ENCODE measurements at regions not wholly inside any gene's neighbourhood (a gene's known extent, or its start where the extent isn't known, plus 50 kb on each side); places are given as distances from the start of the nearest gene placed in this dataset.
"Not testable (repeated sequence)": the region's sequence is repeated elsewhere in the genome, so short reads cannot be mapped to it uniquely, and the experiment has no call there.

GRCh38 chrX:39426101-39426500 is 624.8 kb downstream of the MID1IP1 start:
- WGBS (ENCODE audit: insufficient coverage, low lambda C conversion rate) = no CpG with 5 or more reads among the region's 6 CpGs
- H3K4me1 ChIP-seq (ENCODE audit: control insufficient read depth, insufficient read depth, low read length) = no peaks in the 10 kb centered on the region
- H3K4me3 ChIP-seq (ENCODE audit: low read length) = no peak overlapping the region
- H3K9me3 ChIP-seq (ENCODE audit: control insufficient read depth, low read depth, low read length) = no peaks in the 10 kb centered on the region
- H3K27ac ChIP-seq (ENCODE audit: low read length) = no peak overlapping the region
- no peak for DNase-seq
- H3K36me3 ChIP-seq (ENCODE audit: control insufficient read depth, insufficient read depth, low read length) = no peaks in the 10 kb centered on the region
- H3K27me3 ChIP-seq (ENCODE audit: control insufficient read depth, insufficient read depth, low read length) = no peaks in the 10 kb centered on the region

DNA sequence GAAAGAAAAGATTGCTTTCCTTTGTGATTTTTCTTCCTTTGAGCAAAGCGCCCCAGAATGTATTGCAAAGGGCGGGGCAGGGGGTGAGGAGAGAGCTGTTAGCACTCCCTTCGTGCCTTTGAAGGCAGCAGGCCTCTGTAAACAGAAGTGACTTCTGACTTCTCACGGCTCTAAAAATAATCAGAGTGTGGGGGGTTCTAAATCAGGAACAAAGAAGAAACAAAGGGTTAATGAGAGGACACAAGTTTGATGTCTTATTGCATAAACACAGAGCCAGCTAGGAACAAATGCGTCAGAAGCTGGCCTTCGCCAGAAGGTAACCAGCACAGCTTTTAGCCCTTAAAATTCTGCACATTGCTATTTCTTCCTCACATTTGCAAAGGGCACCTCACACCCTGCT is 626.2 kb downstream of the MID1IP1 start:
- Histone ChIP-seq H3K9me3 (ENCODE audit: control insufficient read depth, low read depth, low read length) (no peaks in the 10 kb centered on the region), H3K36me3 (ENCODE audit: control insufficient read depth, insufficient read depth, low read length) (no peaks in the 10 kb centered on the region), H3K4me1 (ENCODE audit: control insufficient read depth, insufficient read depth, low read length) (peaks cover 10% of the 10 kb centered on the region), H3K4me3 (ENCODE audit: low read length) (no peak overlapping the region), H3K27me3 (ENCODE audit: control insufficient read depth, insufficient read depth, low read length) (no peaks in the 10 kb centered on the region), H3K27ac (ENCODE audit: low read length) (no peak overlapping the region)
- no CpG with 5 or more reads among the region's 6 CpGs for WGBS (ENCODE audit: insufficient coverage, low lambda C conversion rate)
- no peak for DNase-seq

DNA sequence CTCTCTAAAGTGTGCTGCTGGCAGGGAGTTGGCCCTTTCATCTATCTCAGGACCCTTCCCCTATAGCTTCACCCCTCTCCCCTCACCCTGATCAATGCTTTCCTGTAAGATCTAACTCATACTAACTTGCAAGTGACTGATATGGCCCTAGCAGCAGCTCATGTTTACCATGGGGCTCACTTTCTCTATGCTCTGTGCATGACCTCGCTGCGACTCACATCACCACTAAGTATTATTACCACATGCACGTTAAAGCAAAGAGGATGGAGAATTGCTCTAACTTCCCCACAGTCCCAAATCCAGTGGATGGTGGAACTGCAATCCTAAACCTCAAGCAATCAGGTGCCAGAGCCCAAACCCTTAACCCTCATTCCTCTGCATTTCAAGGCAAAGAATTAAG is 626.6 kb downstream of the MID1IP1 start:
- no peaks in the 10 kb centered on the region for H3K36me3 ChIP-seq (ENCODE audit: control insufficient read depth, insufficient read depth, low read length)
- H3K27ac ChIP-seq (ENCODE audit: low read length) = no peak overlapping the region
- WGBS (ENCODE audit: insufficient coverage, low lambda C conversion rate) = no CpG with 5 or more reads among the region's 3 CpGs
- H3K27me3 ChIP-seq (ENCODE audit: control insufficient read depth, insufficient read depth, low read length) = no peaks in the 10 kb centered on the region
- peaks cover 14% of the 10 kb centered on the region for H3K4me1 ChIP-seq (ENCODE audit: control insufficient read depth, insufficient read depth, low read length)
- no peak overlapping the region for H3K4me3 ChIP-seq (ENCODE audit: low read length)
- no peak for DNase-seq
- H3K9me3 ChIP-seq (ENCODE audit: control insufficient read depth, low read depth, low read length) = no peaks in the 10 kb centered on the region

DNA sequence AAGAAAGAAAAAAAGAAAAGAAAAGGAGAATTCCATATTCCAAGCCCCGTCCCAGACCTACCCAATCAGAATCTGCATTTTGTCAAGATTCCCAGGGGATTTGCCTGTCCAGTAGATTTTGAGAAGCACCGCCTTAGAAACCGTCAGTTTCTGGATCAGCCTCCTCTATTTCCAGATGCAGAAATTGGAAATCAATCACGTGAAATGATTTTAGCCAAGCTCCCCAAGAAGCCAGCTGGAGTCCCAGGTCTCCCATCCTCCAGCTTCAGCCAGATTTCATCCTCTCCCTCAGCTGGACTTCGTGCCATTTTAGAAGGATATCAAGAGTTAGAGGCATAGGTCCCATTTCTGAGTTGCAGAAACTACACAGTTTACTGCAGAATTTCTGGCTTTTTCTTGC is 629.3 kb downstream of the MID1IP1 start:
- Histone ChIP-seq H3K4me1 (ENCODE audit: control insufficient read depth, insufficient read depth, low read length) (peaks cover 19% of the 10 kb centered on the region), H3K9me3 (ENCODE audit: control insufficient read depth, low read depth, low read length) (no peaks in the 10 kb centered on the region), H3K4me3 (ENCODE audit: low read length) (no peak overlapping the region), H3K27me3 (ENCODE audit: control insufficient read depth, insufficient read depth, low read length) (no peaks in the 10 kb centered on the region), H3K36me3 (ENCODE audit: control insufficient read depth, insufficient read depth, low read length) (no peaks in the 10 kb centered on the region), H3K27ac (ENCODE audit: low read length) (no peak overlapping the region)
- no peak for DNase-seq
- WGBS (ENCODE audit: insufficient coverage, low lambda C conversion rate) = no CpG with 5 or more reads among the region's 5 CpGs

- WGBS (ENCODE audit: insufficient coverage, low lambda C conversion rate) = no CpG with 5 or more reads among the region's 2 CpGs
- DNase-seq = peak in 1 of 2 donors; percentile 39
- peak overlapping the region; percentile 12 for H3K27ac ChIP-seq (ENCODE audit: low read length)
- H3K4me1 ChIP-seq (ENCODE audit: control insufficient read depth, insufficient read depth, low read length) = peaks cover 19% of the 10 kb centered on the region
- H3K9me3 ChIP-seq (ENCODE audit: control insufficient read depth, low read depth, low read length) = no peaks in the 10 kb centered on the region
- no peaks in the 10 kb centered on the region for H3K36me3 ChIP-seq (ENCODE audit: control insufficient read depth, insufficient read depth, low read length)
- no peaks in the 10 kb centered on the region for H3K27me3 ChIP-seq (ENCODE audit: control insufficient read depth, insufficient read depth, low read length)
- H3K4me3 ChIP-seq (ENCODE audit: low read length) = no peak overlapping the region
Observed at GRCh38 chrX:39431893-39432292, 630.6 kb downstream of the MID1IP1 start.

GRCh38 chrX:39434671-39435070 is 633.4 kb downstream of the MID1IP1 start:
- not testable (repeated sequence) for DNase-seq; H3K4me3 ChIP-seq (ENCODE audit: low read length); H3K9me3 ChIP-seq (ENCODE audit: control insufficient read depth, low read depth, low read length); H3K36me3 ChIP-seq (ENCODE audit: control insufficient read depth, insufficient read depth, low read length); H3K27ac ChIP-seq (ENCODE audit: low read length); H3K27me3 ChIP-seq (ENCODE audit: control insufficient read depth, insufficient read depth, low read length)
- H3K4me1 ChIP-seq (ENCODE audit: control insufficient read depth, insufficient read depth, low read length) = peaks cover 36% of the 10 kb centered on the region
- no CpG with 5 or more reads among the region's 5 CpGs for WGBS (ENCODE audit: insufficient coverage, low lambda C conversion rate)

GRCh38 chrX:39436538-39436937 is 635.3 kb downstream of the MID1IP1 start:
- not testable (repeated sequence) for DNase-seq; H3K36me3 ChIP-seq (ENCODE audit: control insufficient read depth, insufficient read depth, low read length); H3K27me3 ChIP-seq (ENCODE audit: control insufficient read depth, insufficient read depth, low read length); H3K9me3 ChIP-seq (ENCODE audit: control insufficient read depth, low read depth, low read length); H3K27ac ChIP-seq (ENCODE audit: low read length); H3K4me3 ChIP-seq (ENCODE audit: low read length)
- peaks cover 50% of the 10 kb centered on the region for H3K4me1 ChIP-seq (ENCODE audit: control insufficient read depth, insufficient read depth, low read length)
- no CpG with 5 or more reads among the region's 4 CpGs for WGBS (ENCODE audit: insufficient coverage, low lambda C conversion rate)

GRCh38 chrX:39437670-39438441 is 636.6 kb downstream of the MID1IP1 start:
- Histone ChIP-seq H3K36me3 (ENCODE audit: control insufficient read depth, insufficient read depth, low read length) (no peaks in the 10 kb centered on the region), H3K27me3 (ENCODE audit: control insufficient read depth, insufficient read depth, low read length) (no peaks in the 10 kb centered on the region), H3K9me3 (ENCODE audit: control insufficient read depth, low read depth, low read length) (no peaks in the 10 kb centered on the region), H3K27ac (ENCODE audit: low read length) (peak overlapping the region; percentile 42), H3K4me1 (ENCODE audit: control insufficient read depth, insufficient read depth, low read length) (peaks cover 37% of the 10 kb centered on the region), H3K4me3 (ENCODE audit: low read length) (no peak overlapping the region)
- WGBS (ENCODE audit: insufficient coverage, low lambda C conversion rate) = no CpG with 5 or more reads among the region's 8 CpGs
- DNase-seq = peak in 1 of 2 donors; percentile 48

- peak in 1 of 2 donors; percentile 30 for DNase-seq
- no peak overlapping the region for H3K4me3 ChIP-seq (ENCODE audit: low read length)
- H3K9me3 ChIP-seq (ENCODE audit: control insufficient read depth, low read depth, low read length) = no peaks in the 10 kb centered on the region
- no peaks in the 10 kb centered on the region for H3K36me3 ChIP-seq (ENCODE audit: control insufficient read depth, insufficient read depth, low read length)
- H3K27me3 ChIP-seq (ENCODE audit: control insufficient read depth, insufficient read depth, low read length) = no peaks in the 10 kb centered on the region
- peaks cover 31% of the 10 kb centered on the region for H3K4me1 ChIP-seq (ENCODE audit: control insufficient read depth, insufficient read depth, low read length)
- no CpG with 5 or more reads among the region's 11 CpGs for WGBS (ENCODE audit: insufficient coverage, low lambda C conversion rate)
- H3K27ac ChIP-seq (ENCODE audit: low read length) = peak overlapping the region; percentile 42
Observed at GRCh38 chrX:39438603-39439602, 637.6 kb downstream of the MID1IP1 start.

- Histone ChIP-seq H3K4me1 (ENCODE audit: control insufficient read depth, insufficient read depth, low read length) (peaks cover 31% of the 10 kb centered on the region), H3K27ac (ENCODE audit: low read length) (peak overlapping the region; percentile 15), H3K27me3 (ENCODE audit: control insufficient read depth, insufficient read depth, low read length) (no peaks in the 10 kb centered on the region), H3K36me3 (ENCODE audit: control insufficient read depth, insufficient read depth, low read length) (no peaks in the 10 kb centered on the region), H3K4me3 (ENCODE audit: low read length) (no peak overlapping the region), H3K9me3 (ENCODE audit: control insufficient read depth, low read depth, low read length) (no peaks in the 10 kb centered on the region)
- WGBS (ENCODE audit: insufficient coverage, low lambda C conversion rate) = no CpG with 5 or more reads among the region's 11 CpGs
- no peak for DNase-seq
Observed at GRCh38 chrX:39439906-39440798, 638.9 kb downstream of the MID1IP1 start.
